ENCODE measurements at regions not wholly inside any gene's neighbourhood (a gene's known extent, or its start where the extent isn't known, plus 50 kb on each side); places are given as distances from the start of the nearest gene placed in this dataset.
"Not testable (repeated sequence)": the region's sequence is repeated elsewhere in the genome, so short reads cannot be mapped to it uniquely, and the experiment has no call there.

DNA sequence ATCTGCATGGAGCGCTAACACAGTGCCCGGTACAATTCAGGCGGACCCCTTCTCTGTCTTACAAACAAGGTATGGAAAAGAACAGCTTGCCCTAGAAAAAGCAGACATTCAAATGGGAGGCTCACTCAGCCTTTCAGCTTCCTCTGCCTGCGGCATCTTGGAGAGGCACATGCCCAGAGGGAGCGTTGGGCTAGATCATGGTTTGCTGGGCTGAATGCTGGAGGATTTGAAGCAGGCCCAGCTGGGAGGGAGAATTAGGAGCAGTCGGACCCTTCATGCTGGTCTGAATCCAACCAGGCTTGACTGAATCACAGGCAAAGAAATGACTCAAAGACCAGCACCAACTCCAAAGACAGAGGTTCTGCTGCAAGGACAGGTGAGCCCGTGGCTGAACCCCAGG lies 286.7 kb upstream of the FRG1 start:
- DNase-seq, result not testable (repeated sequence)

DNA sequence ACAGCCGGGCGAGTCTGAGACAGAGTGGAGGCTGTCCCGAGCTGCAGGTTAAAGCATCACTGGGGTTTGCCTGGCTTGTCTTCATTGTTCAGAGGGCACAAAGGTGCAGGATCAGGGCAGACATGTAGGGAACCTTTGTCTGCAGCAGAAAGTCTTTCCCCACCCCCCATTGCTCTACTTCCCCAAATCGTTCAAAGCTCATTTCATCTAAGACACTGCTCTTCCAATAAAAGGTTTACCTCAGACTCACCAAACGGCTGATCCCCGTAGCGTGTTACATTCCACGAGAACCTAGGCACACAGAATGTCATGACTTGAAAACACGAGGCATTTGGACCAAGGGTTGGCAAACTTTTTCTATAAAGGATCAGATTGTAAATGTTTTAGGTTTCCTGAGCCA lies 286.3 kb upstream of the FRG1 start:
- not testable (repeated sequence) for DNase-seq

DNA sequence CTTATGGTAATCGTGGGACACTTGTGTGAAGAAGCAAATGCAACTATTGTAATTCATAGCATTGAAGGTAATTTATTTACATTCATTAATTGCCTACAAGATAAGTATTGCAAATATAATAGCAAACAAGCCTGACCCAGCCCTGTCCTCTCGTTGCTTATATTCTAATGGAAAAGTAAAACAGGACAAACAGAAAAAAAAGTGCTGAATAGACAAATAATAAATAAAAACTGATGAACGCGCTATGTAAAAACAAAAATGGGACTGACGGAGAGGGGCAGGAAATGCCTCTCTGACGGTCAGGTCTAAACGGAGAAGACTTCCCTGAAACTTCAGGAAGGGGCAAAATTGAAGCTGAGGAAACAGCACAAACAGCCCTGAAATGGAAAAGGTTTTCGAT lies 284.9 kb upstream of the FRG1 start:
- not testable (repeated sequence) for DNase-seq

GRCh38 chr4:189656641-189657040 lies 284.0 kb upstream of the FRG1 start:
- no peak for DNase-seq

DNA sequence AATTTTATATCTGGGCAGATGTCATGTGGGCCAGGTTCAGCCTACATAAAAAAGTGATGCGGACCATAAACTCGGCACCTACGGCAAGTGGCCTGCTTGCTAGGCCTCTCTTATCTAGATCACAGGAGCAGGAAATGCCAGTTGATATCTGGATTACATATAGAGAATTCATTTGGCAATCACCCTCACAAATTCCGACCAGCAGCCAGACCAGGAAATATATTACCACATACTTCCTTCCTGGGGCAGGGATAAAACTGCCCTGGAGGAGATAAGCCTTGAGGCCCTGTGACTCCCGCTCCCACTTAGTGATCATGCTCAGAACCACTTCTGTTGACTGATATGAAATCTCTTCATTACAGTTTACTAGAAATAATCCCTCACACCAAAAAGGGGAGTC lies 282.4 kb upstream of the FRG1 start:
- not testable (repeated sequence) for DNase-seq

- not testable (repeated sequence) for DNase-seq
Measured at GRCh38 chr4:189658831-189659230, 281.8 kb upstream of the FRG1 start.

- DNase-seq, result no peak
Measured at GRCh38 chr4:189659287-189659686, 281.4 kb upstream of the FRG1 start.

GRCh38 chr4:189660722-189661360 lies 279.8 kb upstream of the FRG1 start:
- no peak for DNase-seq

DNA sequence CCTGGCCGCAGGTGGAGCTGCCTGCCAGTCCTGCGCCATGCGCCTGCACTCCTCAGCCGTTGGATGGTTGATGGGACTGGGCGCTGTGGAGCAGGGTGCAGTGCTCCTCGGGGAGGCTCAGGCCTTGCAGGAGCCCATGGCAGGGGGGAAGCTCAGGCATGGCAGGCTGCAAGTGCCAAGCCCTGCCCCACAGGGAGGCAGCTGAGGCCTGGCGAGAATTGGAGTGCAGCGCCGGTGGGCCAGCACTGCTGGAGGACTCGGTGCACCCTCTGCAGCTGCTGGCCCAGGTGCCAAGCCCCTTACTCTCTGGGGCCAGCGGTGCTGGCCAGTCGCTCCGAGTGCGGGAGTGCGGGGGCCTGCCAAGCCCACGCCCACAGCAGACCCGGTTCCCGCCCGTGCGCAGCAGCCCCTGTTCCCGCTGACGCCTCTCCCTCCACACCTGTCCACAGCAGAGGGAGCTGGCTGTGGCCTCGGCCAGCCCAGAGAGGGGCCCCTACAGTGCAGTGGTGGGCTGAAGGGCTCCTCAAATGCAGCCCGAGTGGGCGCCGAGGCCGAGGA lies 275.9 kb upstream of the FRG1 start:
- no peak for DNase-seq

GRCh38 chr4:189665712-189666305 lies 274.9 kb upstream of the FRG1 start:
- not testable (repeated sequence) for DNase-seq

DNA sequence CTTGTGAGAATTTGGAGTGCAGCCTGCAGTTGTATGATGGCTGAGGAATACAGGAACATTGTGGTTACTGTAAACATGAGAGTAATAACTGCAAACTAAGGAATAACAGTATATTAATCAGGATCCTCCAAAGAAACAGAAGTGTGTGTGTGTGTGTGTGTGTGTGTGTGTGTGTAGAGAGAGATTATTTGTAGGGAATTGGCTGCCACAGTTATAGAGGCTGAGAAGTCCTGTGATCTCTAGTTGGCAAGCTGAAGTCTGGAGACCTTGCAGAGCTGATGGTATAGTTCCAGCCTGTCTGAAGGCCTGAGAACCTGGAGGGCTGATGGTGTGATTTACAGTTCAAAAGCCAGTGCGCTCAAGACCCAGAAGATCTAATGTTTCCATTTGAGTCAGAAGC lies 273.3 kb upstream of the FRG1 start:
- DNase-seq, result not testable (repeated sequence)

- DNase-seq, result not testable (repeated sequence)
Measured at GRCh38 chr4:189697675-189698245, 242.9 kb upstream of the FRG1 start.

DNA sequence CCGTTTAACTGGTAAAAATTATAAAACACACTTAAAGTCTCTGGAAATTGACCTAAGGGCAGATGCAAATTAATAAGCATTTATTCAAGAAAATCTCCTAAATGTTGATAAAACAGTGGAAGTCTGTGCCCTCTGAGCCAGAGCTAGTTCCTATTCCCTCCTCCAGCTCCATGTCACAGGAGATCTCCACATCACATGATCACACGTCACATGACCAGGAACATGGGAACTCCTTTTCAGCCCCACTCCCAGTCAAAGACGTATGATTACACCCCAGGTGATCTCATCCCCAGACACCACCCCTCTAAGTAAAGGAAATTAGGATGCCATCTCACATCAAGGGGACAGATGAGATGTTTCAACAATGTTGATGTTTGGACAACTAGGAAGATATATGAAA lies 237.7 kb upstream of the FRG1 start:
- peak; percentile 2 for DNase-seq

DNA sequence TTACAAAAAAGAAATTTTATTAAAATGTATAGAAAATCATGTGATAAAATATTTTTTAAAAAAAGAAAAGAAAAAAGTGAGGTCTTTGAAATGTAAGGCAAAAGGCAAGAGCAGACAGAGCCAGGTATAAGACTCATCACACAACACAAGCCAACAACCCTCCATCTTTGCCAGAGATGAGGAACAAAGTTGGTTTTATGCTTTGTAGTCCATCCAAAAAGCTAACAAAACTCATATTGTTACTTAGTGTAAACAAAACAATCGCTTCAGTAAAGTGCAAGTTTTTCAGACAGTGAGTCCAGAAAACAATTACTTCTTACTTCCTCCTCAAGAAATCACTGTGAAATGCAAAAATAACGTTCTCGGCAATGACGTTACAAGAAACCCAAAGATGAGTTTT lies 233.9 kb upstream of the FRG1 start:
- DNase-seq, result not testable (repeated sequence)

DNA sequence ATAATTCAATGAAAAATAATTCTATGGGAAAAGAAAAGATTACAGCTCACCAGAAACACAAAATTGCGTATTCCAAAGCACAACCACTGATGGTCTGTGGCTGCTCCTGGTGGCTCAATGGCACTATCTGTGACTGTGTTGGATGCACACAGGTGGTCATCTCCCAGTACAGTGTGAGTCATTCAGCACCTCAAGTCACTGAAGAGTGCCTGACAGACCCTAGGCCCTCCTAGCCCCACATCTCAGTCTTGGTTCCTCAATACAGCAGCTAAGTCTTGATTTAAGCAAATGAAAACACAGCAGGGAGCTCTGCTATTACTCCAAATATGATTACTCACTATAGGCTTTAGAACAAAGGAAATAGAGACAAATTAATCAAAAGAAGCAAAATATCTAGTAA lies 233.4 kb upstream of the FRG1 start:
- not testable (repeated sequence) for DNase-seq

- DNase-seq, result not testable (repeated sequence)
Measured at GRCh38 chr4:189711956-189712355, 228.7 kb upstream of the FRG1 start.

DNA sequence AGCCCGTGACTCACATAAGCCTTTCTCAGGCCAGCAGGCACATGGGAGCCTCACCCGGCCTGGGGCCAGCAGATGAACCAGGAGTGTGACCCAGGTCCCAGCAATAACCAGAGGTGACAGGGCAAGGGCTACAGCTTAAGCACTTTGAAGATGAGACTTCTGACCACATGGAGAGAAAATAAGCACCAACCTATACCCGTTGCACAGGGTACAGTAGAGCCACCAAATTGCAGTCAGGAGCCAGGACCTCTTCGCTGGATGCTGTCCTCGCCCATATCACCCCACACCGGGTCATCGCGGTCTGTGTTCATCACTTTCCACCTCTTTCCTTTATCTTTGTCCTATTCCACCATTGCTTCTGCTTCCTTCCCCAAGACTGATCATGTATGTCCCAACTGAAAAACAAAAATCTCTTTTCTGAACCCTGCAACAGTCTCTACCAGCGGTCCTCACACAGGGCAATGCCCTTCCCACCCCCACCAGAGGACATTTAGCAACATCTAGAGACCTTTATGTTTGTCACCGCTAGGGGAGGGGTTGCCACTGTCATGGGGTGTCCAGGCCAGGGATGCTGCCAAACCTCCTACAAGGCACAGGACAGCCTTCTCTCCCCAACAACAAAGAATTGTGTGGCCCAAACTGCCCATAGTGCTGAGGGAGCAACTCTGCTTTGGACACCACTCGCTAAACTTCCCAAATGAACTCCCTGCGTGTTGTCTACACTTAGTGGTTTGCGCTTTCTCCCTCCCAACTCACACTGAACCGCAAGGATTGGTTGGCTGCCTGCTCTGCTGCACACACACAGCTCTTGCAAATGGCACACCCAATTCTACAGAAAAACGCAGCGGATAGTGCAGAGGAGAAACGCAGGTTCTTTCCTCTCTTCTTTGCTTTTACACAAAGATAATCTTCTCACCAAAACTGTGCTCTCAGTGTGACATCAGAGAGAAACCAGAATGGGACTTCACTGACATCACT lies 219.4 kb upstream of the FRG1 start:
- not testable (repeated sequence) for DNase-seq

DNA sequence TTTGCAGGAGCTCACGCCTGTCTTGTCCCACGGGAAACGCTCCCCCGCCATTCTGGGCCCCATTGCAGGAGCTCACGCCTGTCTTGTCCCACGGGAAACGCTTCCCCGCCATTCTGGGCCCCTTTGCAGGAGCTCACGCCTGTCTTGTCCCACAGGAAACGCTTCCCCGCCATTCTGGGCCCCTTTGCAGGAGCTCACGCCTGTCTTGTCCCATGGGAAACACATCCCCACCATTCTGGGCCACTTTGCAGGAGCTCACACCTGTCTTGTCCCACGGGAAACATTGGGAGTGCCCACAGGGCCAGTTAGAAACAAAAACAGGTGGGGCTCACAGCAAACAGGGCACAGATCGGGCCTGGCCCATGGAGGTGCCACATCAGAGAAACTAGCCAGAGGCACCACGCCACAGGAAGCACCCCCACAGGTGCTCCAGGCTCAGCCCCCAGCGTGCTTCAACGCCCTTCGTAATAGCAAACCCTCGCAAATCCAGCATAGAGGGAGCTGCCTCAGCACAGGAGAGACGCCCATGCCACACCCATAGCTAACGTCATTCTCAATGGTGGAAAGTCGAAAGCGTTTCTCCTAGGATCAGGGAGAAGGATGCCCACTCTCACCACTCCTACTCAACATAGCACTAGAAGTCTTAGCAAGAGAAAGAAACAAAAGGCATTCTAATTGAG lies 218.2 kb upstream of the FRG1 start:
- not testable (repeated sequence) for DNase-seq

- DNase-seq, result not testable (repeated sequence)
Measured at GRCh38 chr4:189727982-189728638, 212.6 kb upstream of the FRG1 start.

DNA sequence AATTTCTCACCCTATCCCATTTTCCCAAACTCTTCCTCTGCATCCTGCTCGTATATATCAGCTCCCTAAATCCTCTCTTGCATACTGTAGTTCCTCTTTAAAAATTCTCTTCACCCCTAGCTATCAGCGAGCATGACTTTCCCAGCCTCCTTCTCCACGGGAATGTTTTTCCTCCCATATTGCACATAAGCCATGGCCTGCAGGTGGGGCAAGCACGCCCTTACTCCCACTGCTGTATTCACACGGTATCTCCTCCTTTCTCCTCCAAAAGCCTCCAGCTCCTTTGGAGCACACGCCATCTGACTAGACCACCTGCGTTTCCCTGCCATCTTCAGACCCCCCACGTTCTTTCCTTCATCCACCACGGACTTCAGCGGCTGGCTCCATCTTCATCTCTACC lies 208.7 kb upstream of the FRG1 start:
- not testable (repeated sequence) for DNase-seq

DNA sequence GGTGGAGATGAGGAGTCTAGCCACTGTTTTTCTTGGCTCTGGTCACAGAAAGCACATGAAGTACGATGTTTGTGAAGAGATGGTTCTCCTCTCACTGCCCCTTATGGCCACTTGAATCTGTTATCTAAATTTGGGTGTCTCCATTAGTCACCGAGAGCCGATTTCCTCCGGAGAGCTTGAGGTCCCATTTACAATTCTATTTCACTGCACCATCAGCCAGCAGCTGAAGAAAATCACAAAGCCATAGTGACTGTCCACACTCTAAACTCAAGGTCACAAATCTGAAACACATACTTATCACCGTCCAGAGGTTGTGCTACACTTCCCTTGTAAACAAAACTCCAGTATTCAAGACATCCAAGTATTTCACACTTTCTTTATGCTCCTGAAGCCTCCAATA lies 207.2 kb upstream of the FRG1 start:
- DNase-seq, result not testable (repeated sequence)

Measured in NCI-H2171 treated with DMSO at 0.1 percent for 48 hours (cell line).